ENCODE measurements at regions not wholly inside any gene's neighbourhood (a gene's known extent, or its start where the extent isn't known, plus 50 kb on each side); places are given as distances from the start of the nearest gene placed in this dataset.

DNA sequence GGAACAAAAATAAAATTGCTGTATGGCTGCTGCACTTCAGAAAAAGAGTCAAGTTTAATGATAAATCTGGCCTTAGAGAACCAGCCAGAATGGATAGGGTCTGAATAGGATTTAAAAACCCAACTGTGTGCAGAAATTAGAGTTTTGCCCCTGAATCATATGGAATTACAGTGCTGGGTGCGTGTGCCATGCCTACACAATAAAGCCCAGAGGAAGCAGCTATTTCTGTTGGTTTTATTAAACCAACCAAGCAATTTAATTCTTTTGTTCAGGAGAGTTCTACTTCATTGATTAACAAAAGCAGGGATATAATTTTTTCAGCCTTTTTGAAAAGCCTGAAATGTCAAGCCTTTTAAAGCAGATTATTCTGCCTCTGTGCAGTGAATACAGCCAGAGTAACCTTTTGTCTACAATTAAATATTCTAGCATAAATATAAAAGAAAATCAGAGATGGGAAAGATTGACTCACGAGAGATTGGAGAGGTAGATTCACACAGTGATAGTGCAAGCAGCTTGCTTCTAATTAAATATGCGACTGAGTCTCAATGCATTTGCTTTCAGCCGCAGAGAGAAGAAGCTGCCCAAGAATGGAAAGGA lies 66.7 kb upstream of the DNAJC19 start:
- Histone ChIP-seq H3K27ac (no peak overlapping the region), H3K4me1 (no peaks in the 10 kb centered on the region), H3K27me3 (no peaks in the 10 kb centered on the region), H3K36me3 (ENCODE audit: low read depth, missing control alignments) (no peaks in the 10 kb centered on the region), H3K4me3 (no peak overlapping the region), H3K9me3 (no peaks in the 10 kb centered on the region)
- TF ChIP-seq POLR2A (IDR thresholded peaks at IDR 0.05): no peak
- TF ChIP-seq, protein P1, sequence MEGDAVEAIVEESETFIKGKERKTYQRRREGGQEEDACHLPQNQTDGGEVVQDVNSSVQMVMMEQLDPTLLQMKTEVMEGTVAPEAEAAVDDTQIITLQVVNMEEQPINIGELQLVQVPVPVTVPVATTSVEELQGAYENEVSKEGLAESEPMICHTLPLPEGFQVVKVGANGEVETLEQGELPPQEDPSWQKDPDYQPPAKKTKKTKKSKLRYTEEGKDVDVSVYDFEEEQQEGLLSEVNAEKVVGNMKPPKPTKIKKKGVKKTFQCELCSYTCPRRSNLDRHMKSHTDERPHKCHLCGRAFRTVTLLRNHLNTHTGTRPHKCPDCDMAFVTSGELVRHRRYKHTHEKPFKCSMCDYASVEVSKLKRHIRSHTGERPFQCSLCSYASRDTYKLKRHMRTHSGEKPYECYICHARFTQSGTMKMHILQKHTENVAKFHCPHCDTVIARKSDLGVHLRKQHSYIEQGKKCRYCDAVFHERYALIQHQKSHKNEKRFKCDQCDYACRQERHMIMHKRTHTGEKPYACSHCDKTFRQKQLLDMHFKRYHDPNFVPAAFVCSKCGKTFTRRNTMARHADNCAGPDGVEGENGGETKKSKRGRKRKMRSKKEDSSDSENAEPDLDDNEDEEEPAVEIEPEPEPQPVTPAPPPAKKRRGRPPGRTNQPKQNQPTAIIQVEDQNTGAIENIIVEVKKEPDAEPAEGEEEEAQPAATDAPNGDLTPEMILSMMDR (IDR thresholded peaks at IDR 0.05): no peak
- intact Hi-C loops (cut with DNase I; ENCODE audit: low total_unique reads): no loop called here
- WGBS, 2 donors: 78 to 80% methylated on average over 4 of the region's 4 CpGs
- no peak for DNase-seq

DNA sequence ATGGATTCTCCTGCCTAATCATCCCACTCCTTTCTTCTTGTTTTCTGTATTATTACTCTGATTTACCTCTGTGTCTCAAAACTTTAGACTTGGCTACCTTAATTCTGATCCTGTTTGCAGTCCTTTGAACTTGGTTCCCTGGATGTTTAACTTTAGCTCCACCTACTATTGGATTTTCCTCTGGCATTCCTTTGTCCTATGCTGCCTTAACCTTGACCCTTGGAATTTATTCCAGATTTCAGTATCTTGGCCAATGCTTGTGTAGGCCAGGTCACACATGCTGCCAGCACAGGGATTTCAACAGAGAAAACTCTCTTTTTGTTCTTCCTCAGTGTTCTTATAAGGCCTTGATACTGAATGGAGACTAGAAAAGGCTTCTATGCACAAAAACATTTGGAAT lies 65.0 kb upstream of the DNAJC19 start:
- H3K36me3 ChIP-seq (ENCODE audit: low read depth, missing control alignments): no peaks in the 10 kb centered on the region
- H3K9me3 ChIP-seq: no peaks in the 10 kb centered on the region
- no peaks in the 10 kb centered on the region for H3K4me1 ChIP-seq
- H3K4me3 ChIP-seq: no peak overlapping the region
- intact Hi-C loops (cut with DNase I; ENCODE audit: low total_unique reads): no loop called here
- H3K27me3 ChIP-seq: no peaks in the 10 kb centered on the region
- no peak overlapping the region for H3K27ac ChIP-seq
- no peak for DNase-seq
- TF ChIP-seq, protein P1 (IDR thresholded peaks at IDR 0.05): no peak
- TF ChIP-seq POLR2A (IDR thresholded peaks at IDR 0.05): no peak

DNA sequence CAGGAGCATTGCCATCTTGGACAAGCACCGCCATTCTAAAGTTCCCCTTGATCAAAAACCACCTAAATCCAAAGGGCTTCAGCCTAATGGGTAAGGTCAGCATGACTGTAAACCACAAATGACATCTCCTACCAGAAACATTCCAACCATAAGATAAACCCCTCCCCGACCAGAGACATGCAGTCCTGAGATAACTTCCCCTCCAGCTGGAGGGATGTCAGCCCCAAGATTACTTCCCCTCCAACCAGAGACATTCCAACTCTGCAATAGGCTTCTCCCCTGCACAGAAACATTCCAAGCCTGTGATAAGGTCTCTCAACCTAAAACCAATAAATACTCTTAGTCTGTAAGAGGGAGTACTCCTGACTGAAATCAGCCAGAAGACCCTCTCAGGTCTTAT lies 62.7 kb upstream of the DNAJC19 start:
- DNase-seq: no peak
- Histone ChIP-seq H3K36me3 (ENCODE audit: low read depth, missing control alignments) (no peaks in the 10 kb centered on the region), H3K27ac (no peak overlapping the region), H3K27me3 (no peaks in the 10 kb centered on the region), H3K9me3 (no peaks in the 10 kb centered on the region), H3K4me3 (no peak overlapping the region), H3K4me1 (no peaks in the 10 kb centered on the region)
- WGBS, 2 donors: 36 to 51% methylated on average over 2 of the region's 2 CpGs
- intact Hi-C loops (cut with DNase I; ENCODE audit: low total_unique reads): no loop called here
- TF ChIP-seq POLR2A (IDR thresholded peaks at IDR 0.05): no peak
- TF ChIP-seq, protein P1 (IDR thresholded peaks at IDR 0.05): no peak

DNA sequence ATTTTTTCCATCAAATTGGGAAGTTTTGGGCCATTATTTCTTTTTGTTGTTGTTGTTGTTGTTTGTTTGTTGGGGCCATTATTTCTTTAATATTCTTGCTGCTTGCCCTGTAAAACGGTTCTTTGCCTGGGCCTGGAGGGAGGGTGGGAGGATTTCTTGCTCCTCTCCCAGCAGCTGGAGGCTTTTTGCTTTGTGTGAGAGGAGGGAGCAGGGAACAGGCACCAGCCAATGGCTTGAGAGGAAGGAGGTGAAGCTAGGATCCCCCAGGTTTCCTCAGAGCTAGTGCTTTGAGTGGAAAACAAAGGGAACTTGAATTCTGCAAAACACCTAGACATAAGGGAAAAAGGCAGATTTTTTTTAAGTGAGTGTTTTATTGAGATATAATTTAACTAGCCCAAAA lies 61.2 kb upstream of the DNAJC19 start:
- H3K9me3 ChIP-seq: no peaks in the 10 kb centered on the region
- no peaks in the 10 kb centered on the region for H3K4me1 ChIP-seq
- TF ChIP-seq, protein P1 (IDR thresholded peaks at IDR 0.05): no peak
- TF ChIP-seq POLR2A (IDR thresholded peaks at IDR 0.05): no peak
- DNase-seq: no peak
- no peak overlapping the region for H3K4me3 ChIP-seq
- no peak overlapping the region for H3K27ac ChIP-seq
- no peaks in the 10 kb centered on the region for H3K36me3 ChIP-seq (ENCODE audit: low read depth, missing control alignments)
- 21 to 45% methylated on average over 1 of the region's 1 CpG for WGBS, 2 donors
- intact Hi-C loops (cut with DNase I; ENCODE audit: low total_unique reads): no loop called here
- H3K27me3 ChIP-seq: no peaks in the 10 kb centered on the region

DNA sequence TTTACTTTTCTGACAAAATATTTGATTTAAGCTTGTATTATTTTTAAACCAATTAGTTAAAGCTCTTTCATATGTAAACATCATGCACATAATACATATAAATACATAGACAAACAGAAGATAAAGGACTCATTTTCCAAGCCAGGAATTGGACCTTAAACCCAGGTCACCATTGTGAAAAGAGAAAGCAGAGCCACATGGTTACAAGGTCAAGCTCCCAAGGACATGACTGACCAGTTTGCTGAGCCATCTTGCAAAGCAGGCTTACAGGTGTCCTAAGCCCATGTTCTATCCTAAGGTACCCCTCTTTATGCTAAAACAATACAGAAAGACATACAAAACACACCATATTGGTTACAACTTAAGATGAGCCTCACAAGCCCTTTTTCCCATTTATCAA lies 50.5 kb upstream of the DNAJC19 start:
- Histone ChIP-seq H3K27ac (no peak overlapping the region), H3K9me3 (no peaks in the 10 kb centered on the region), H3K4me1 (no peaks in the 10 kb centered on the region), H3K36me3 (ENCODE audit: low read depth, missing control alignments) (no peaks in the 10 kb centered on the region), H3K4me3 (no peak overlapping the region), H3K27me3 (no peaks in the 10 kb centered on the region)
- intact Hi-C loops (cut with DNase I; ENCODE audit: low total_unique reads): no loop called here
- DNase-seq: no peak
- TF ChIP-seq POLR2A (IDR thresholded peaks at IDR 0.05): no peak
- TF ChIP-seq, protein P1 (IDR thresholded peaks at IDR 0.05): no peak

Data from testis (tissue), 2 donors.